Keratinocyte (primary cell): ENCODE measurements at regions not wholly inside any gene's neighbourhood (a gene's known extent, or its start where the extent isn't known, plus 50 kb on each side); places are given as distances from the start of the nearest gene placed in this dataset.

Experiments used
- DNase-seq: peaks from one replicate; pipeline ENCODE4 v3.0.0-alpha.2; 2011; ENCODE audit warnings: low read depth, missing footprints, low spot score
- FAIRE-seq: peaks from 2 replicates; lab custom pipeline; 2011; peaks lifted over from hg19 to GRCh38; lab: Jason Lieb, UNC
- H2AFZ ChIP-seq: 2 replicates; pipeline ENCODE4 v1.6.0; 2012; ENCODE audit warnings: low read length, control low read depth, inconsistent platforms; ENCODE audit not compliant: control insufficient read depth
- H3K27ac ChIP-seq: 2 replicates; pipeline ENCODE4 v1.5.1; 2011; ENCODE audit warnings: low read length; ENCODE audit not compliant: control insufficient read depth, insufficient read depth
- H3K27me3 ChIP-seq: 3 replicates; pipeline ENCODE4 v1.6.0; 2011; ENCODE audit warnings: low read length; ENCODE audit not compliant: control insufficient read depth, insufficient read depth; ENCODE audit errors: extremely low read depth
- H3K36me3 ChIP-seq, 2 experiments: 2 replicates in 1 of 2; 3 replicates in 1 of 2; pipeline ENCODE4 v1.5.1; 2011; ENCODE audit warnings: low read length in 2 of 2, mild to moderate bottlenecking in 1 of 2; ENCODE audit not compliant: control insufficient read depth in 2 of 2, insufficient read depth in 2 of 2; ENCODE audit errors: extremely low read depth in 1 of 2
- H3K4me1 ChIP-seq: 3 replicates; pipeline ENCODE4 v1.5.1; 2011; ENCODE audit warnings: low read length; ENCODE audit not compliant: control insufficient read depth, insufficient read depth; ENCODE audit errors: extremely low read depth
- H3K4me2 ChIP-seq: 3 replicates; pipeline ENCODE4 v1.6.0; 2011; ENCODE audit warnings: low read depth, low read length; ENCODE audit not compliant: control insufficient read depth, insufficient read depth; ENCODE audit errors: extremely low read depth
- H3K4me3 ChIP-seq, 3 experiments: fragments of 200-600 bp in 1 of 3; sonication (generic) in 1 of 3; 2 replicates in 2 of 3; 3 replicates in 1 of 3; pipeline ENCODE4 v1.5.1; 2011 to 2016; ENCODE audit warnings: low read length in 3 of 3, mild to moderate bottlenecking in 3 of 3, control low read depth in 2 of 3, inconsistent platforms in 1 of 3, low read depth in 1 of 3, mixed read lengths in 1 of 3, mixed run types in 1 of 3, moderate library complexity in 1 of 3; ENCODE audit not compliant: control insufficient read depth in 2 of 3, insufficient read depth in 2 of 3; ENCODE audit errors: extremely low read depth in 1 of 3
- H3K79me2 ChIP-seq: 2 replicates; pipeline ENCODE4 v1.6.0; 2012; ENCODE audit warnings: low read length; ENCODE audit not compliant: control insufficient read depth, insufficient read depth
- H3K9ac ChIP-seq: 3 replicates; pipeline ENCODE4 v1.6.0; 2011; ENCODE audit warnings: low read length; ENCODE audit not compliant: control insufficient read depth, insufficient read depth; ENCODE audit errors: extremely low read depth
- H3K9me1 ChIP-seq: 3 replicates; pipeline ENCODE4 v1.6.0; 2011; ENCODE audit warnings: low read length; ENCODE audit not compliant: control insufficient read depth, insufficient read depth; ENCODE audit errors: extremely low read depth
- H3K9me3 ChIP-seq: 2 replicates; pipeline ENCODE4 v1.5.1; 2012; ENCODE audit warnings: low read depth, low read length; ENCODE audit not compliant: control insufficient read depth
- H4K20me1 ChIP-seq: 3 replicates; pipeline ENCODE4 v1.6.0; 2011; ENCODE audit warnings: low read length; ENCODE audit not compliant: control insufficient read depth, insufficient read depth; ENCODE audit errors: extremely low read depth
- CTCF ChIP-seq, 3 experiments: IDR thresholded peaks in 1 of 3; conservative IDR thresholded peaks in 1 of 3; optimal IDR thresholded peaks in 1 of 3; 2 replicates in 2 of 3; 3 replicates in 1 of 3; pipeline versions ENCODE3 to v1.5.1; 2011; ENCODE audit warnings: low read length in 3 of 3, mild to moderate bottlenecking in 3 of 3, moderate library complexity in 2 of 3, control low read depth in 1 of 3, inconsistent platforms in 1 of 3; ENCODE audit not compliant: insufficient read depth in 2 of 3; ENCODE audit errors: extremely low read depth in 1 of 3
- EZH2 ChIP-seq: IDR thresholded peaks from one replicate; pipeline ENCODE4 v1.6.1; 2012; ENCODE audit warnings: inconsistent platforms, mild to moderate bottlenecking, low read length, moderate library complexity
- dilution Hi-C: fragments of 300-500 bp; cut with MboI; formaldehyde crosslinking; loops from one replicate; pipeline ENCODE4 v1.7.0; 2020; ENCODE audit warnings: low sequenced_read_pairs; ENCODE audit not compliant: extremely low pct_ligation_motif_present

DNA sequence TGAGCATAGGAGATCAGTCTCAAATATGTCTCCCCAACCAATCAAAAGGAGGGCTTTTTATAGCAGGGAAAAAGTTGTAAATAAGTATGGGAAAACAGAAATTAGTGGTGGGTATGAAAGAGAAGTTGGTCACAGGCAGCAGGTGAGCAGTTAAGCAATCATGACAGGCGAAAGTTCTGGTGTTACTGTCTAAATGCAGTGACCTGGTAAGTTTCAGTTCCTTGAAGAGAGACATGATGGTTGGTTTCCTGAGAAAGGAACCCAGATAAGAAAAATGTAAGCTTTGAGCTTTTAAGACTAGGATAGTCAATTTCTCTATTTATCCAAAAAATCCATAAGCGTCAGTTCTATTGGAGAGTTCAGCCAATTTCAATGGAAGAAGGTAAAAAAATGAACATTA is 466.2 kb upstream of the FLRT2 start:
- Histone ChIP-seq H3K9me3 (no peaks in the 10 kb centered on the region), H3K4me2 (no peak overlapping the region), H3K4me1 (no peaks in the 10 kb centered on the region), H3K79me2 (no peaks in the 10 kb centered on the region), H3K9ac (no peak overlapping the region), H3K27me3 (no peaks in the 10 kb centered on the region), H4K20me1 (no peaks in the 10 kb centered on the region), H3K9me1 (no peaks in the 10 kb centered on the region), H2AFZ (no peak overlapping the region), H3K4me3 (no peak overlapping the region), H3K36me3 (no peaks in the 10 kb centered on the region), H3K27ac (no peak overlapping the region)
- no peak for FAIRE-seq
- no peak for DNase-seq
- dilution Hi-C loops = no loop called here
- TF ChIP-seq CTCF (optimal IDR thresholded peaks at IDR 0.05 in 1 of 3, IDR thresholded peaks at IDR 0.05 in 1 of 3, conservative IDR thresholded peaks at IDR 0.05 in 1 of 3; ENCODE audit: extremely low read depth in 1 of 3, insufficient read depth in 2 of 3, low read length in 3 of 3) (no peak), EZH2 (no peak)

DNA sequence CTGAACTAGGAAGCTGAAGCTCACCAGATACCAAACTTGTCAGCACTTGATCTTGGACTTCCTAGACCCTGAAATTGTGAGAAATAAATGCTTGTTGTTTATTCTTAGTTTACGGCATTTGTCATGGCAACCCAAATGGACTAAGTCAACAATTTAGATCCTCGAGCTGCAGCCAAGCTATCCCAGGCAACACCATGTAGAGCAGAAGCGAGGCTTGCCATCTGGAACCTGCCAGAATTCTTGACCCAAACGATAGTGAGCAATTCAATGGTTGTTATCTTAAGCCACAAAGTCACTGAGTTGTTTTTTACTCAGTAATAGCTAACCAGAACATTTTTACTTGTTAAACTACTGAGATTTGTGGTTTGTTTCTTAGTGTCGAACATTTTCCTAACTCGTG is 458.5 kb upstream of the FLRT2 start:
- no peak for TF ChIP-seq EZH2
- TF ChIP-seq CTCF (optimal IDR thresholded peaks at IDR 0.05 in 1 of 3, IDR thresholded peaks at IDR 0.05 in 1 of 3, conservative IDR thresholded peaks at IDR 0.05 in 1 of 3; ENCODE audit: extremely low read depth in 1 of 3, insufficient read depth in 2 of 3, low read length in 3 of 3) = no peak
- no peaks in the 10 kb centered on the region for H3K9me3 ChIP-seq
- dilution Hi-C loops = no loop called here
- H3K4me2 ChIP-seq = no peak overlapping the region
- H3K4me1 ChIP-seq = peaks cover 14% of the 10 kb centered on the region
- no peak overlapping the region for H3K4me3 ChIP-seq
- no peak overlapping the region for H3K9ac ChIP-seq
- no peak overlapping the region for H3K27ac ChIP-seq
- no peaks in the 10 kb centered on the region for H3K27me3 ChIP-seq
- no peaks in the 10 kb centered on the region for H3K9me1 ChIP-seq
- no peaks in the 10 kb centered on the region for H3K36me3 ChIP-seq
- H2AFZ ChIP-seq = no peak overlapping the region
- no peaks in the 10 kb centered on the region for H4K20me1 ChIP-seq
- no peak for FAIRE-seq
- no peak for DNase-seq
- H3K79me2 ChIP-seq = no peaks in the 10 kb centered on the region
